Type B pancreatic cell (in vitro differentiated cells): ENCODE measurements at regions not wholly inside any gene's neighbourhood (a gene's known extent, or its start where the extent isn't known, plus 50 kb on each side); places are given as distances from the start of the nearest gene placed in this dataset.

Experiments used
- DNase-seq: peaks from one replicate; pipeline ENCODE4 v3.0.0; 2021; ENCODE audit warnings: mixed read lengths; ENCODE audit not compliant: unreplicated experiment; ENCODE audit errors: extremely low spot score
- H3K27ac Mint-ChIP-seq: 2 replicates; pipeline ENCODE4 v1.8.0; 2021; ENCODE audit warnings: mild to moderate bottlenecking, mixed read lengths
- H3K27me3 Mint-ChIP-seq: 2 replicates; pipeline ENCODE4 v1.8.0; 2021; ENCODE audit warnings: mixed read lengths
- H3K36me3 Mint-ChIP-seq: 2 replicates; pipeline ENCODE4 v1.8.0; 2021; ENCODE audit warnings: mixed read lengths
- H3K4me1 Mint-ChIP-seq: one replicate; pipeline ENCODE4 v1.8.0; 2021; ENCODE audit warnings: mixed read lengths; ENCODE audit not compliant: unreplicated experiment
- H3K4me3 Mint-ChIP-seq: 2 replicates; pipeline ENCODE4 v1.8.0; 2021; ENCODE audit warnings: mild to moderate bottlenecking, mixed read lengths
- H3K9me3 Mint-ChIP-seq: 2 replicates; pipeline ENCODE4 v1.8.0; 2021; ENCODE audit warnings: mixed read lengths
- CTCF ChIP-seq: fragments of 200-600 bp; sonication (generic); conservative IDR thresholded peaks from 2 replicates; pipeline ENCODE4 v1.5.0; 2021; ENCODE audit warnings: antibody characterized with exemption, mild to moderate bottlenecking

- Mint-ChIP-seq H3K4me3 (no peak overlapping the region), H3K9me3 (no peaks in the 10 kb centered on the region), H3K27ac (no peak overlapping the region), H3K27me3 (no peaks in the 10 kb centered on the region), H3K36me3 (no peaks in the 10 kb centered on the region), H3K4me1 (peaks cover 19% of the 10 kb centered on the region)
- no peak for DNase-seq
- TF ChIP-seq CTCF: no peak
These were observed 145.6 kb upstream of the PPP2R2D start for GRCh38 chr10:131755200-131755599.

GRCh38 chr10:131757285-131758058, 143.3 kb upstream of the PPP2R2D start:
- H3K27me3 Mint-ChIP-seq: peaks cover 5% of the 10 kb centered on the region
- no peaks in the 10 kb centered on the region for H3K36me3 Mint-ChIP-seq
- H3K27ac Mint-ChIP-seq: no peak overlapping the region

GRCh38 chr10:131758062-131758938, 142.5 kb upstream of the PPP2R2D start:
- no peak overlapping the region for H3K4me3 Mint-ChIP-seq

More at GRCh38 chr10:131757285-131758058, 143.3 kb upstream of the PPP2R2D start:
- H3K4me1 Mint-ChIP-seq: peaks cover 17% of the 10 kb centered on the region
- H3K4me3 Mint-ChIP-seq: no peak overlapping the region
- no peaks in the 10 kb centered on the region for H3K9me3 Mint-ChIP-seq
- no peak for TF ChIP-seq CTCF
- DNase-seq: no peak

GRCh38 chr10:131758939-131759301, 141.9 kb upstream of the PPP2R2D start:
- no peaks in the 10 kb centered on the region for H3K9me3 Mint-ChIP-seq
- peaks cover 5% of the 10 kb centered on the region for H3K27me3 Mint-ChIP-seq
- no peak for DNase-seq
- peaks cover 23% of the 10 kb centered on the region for H3K4me1 Mint-ChIP-seq
- no peak for TF ChIP-seq CTCF
- H3K4me3 Mint-ChIP-seq: no peak overlapping the region
- H3K36me3 Mint-ChIP-seq: no peaks in the 10 kb centered on the region
- H3K27ac Mint-ChIP-seq: no peak overlapping the region

More at GRCh38 chr10:131758062-131758938, 142.5 kb upstream of the PPP2R2D start:
- DNase-seq: no peak
- peaks cover 20% of the 10 kb centered on the region for H3K4me1 Mint-ChIP-seq
- no peak overlapping the region for H3K27ac Mint-ChIP-seq
- TF ChIP-seq CTCF: no peak
- peaks cover 5% of the 10 kb centered on the region for H3K27me3 Mint-ChIP-seq
- H3K9me3 Mint-ChIP-seq: no peaks in the 10 kb centered on the region
- H3K36me3 Mint-ChIP-seq: no peaks in the 10 kb centered on the region

- Mint-ChIP-seq H3K4me3 (no peak overlapping the region), H3K27ac (no peak overlapping the region), H3K9me3 (no peaks in the 10 kb centered on the region), H3K4me1 (peaks cover 23% of the 10 kb centered on the region), H3K36me3 (no peaks in the 10 kb centered on the region), H3K27me3 (peaks cover 9% of the 10 kb centered on the region)
- no peak for DNase-seq
- TF ChIP-seq CTCF: no peak
These were observed 141.5 kb upstream of the PPP2R2D start for GRCh38 chr10:131759347-131759746.
